ENCODE measurements at regions not wholly inside any gene's neighbourhood (a gene's known extent, or its start where the extent isn't known, plus 50 kb on each side); places are given as distances from the start of the nearest gene placed in this dataset.

GRCh38 chr11:45053736-45054446 lies 92.5 kb upstream of the PRDM11 start:
- no peak overlapping the region for H3K4me2 ChIP-seq (ENCODE audit: insufficient read depth, low read length)
- CTCF ChIA-PET = no interaction called here
- H3K36me3 ChIP-seq (ENCODE audit: control insufficient read depth in 2 of 2, extremely low read depth in 1 of 2, insufficient read depth in 2 of 2, low read length in 2 of 2) = no peaks in the 10 kb centered on the region
- intact Hi-C loops (cut with micrococcal nuclease) = no loop called here
- POLR2A ChIA-PET = no interaction called here
- H2AFZ ChIP-seq (ENCODE audit: low read depth, low read length) = no peak overlapping the region
- H3K27ac ChIP-seq (ENCODE audit: insufficient read depth, low read depth, low read length) = no peak overlapping the region
- H3K9me1 ChIP-seq (replicated peaks; ENCODE audit: control insufficient read depth, extremely low read depth, insufficient read depth, low read length) = no peaks in the 10 kb centered on the region
- H4K20me1 ChIP-seq (replicated peaks; ENCODE audit: control insufficient read depth, extremely low read depth, insufficient read depth, low read length) = no peaks in the 10 kb centered on the region
- peaks cover 0 to 5% of the 10 kb centered on the region in 2 experiments for H3K27me3 ChIP-seq (ENCODE audit: control insufficient read depth in 2 of 2, insufficient read depth in 2 of 2, low read length in 2 of 2)
- H3K4me3 ChIP-seq (replicated peaks in 1 of 3; ENCODE audit: insufficient read depth in 1 of 3, low read depth in 1 of 3, low read length in 3 of 3) = no peak overlapping the region
- FAIRE-seq (no peak), DNase-seq (ENCODE audit: low read depth, low spot score) (no peak)
- no peaks in the 10 kb centered on the region for H3K79me2 ChIP-seq (ENCODE audit: control insufficient read depth, insufficient read depth, low read length)
- TF ChIP-seq, protein P1, sequence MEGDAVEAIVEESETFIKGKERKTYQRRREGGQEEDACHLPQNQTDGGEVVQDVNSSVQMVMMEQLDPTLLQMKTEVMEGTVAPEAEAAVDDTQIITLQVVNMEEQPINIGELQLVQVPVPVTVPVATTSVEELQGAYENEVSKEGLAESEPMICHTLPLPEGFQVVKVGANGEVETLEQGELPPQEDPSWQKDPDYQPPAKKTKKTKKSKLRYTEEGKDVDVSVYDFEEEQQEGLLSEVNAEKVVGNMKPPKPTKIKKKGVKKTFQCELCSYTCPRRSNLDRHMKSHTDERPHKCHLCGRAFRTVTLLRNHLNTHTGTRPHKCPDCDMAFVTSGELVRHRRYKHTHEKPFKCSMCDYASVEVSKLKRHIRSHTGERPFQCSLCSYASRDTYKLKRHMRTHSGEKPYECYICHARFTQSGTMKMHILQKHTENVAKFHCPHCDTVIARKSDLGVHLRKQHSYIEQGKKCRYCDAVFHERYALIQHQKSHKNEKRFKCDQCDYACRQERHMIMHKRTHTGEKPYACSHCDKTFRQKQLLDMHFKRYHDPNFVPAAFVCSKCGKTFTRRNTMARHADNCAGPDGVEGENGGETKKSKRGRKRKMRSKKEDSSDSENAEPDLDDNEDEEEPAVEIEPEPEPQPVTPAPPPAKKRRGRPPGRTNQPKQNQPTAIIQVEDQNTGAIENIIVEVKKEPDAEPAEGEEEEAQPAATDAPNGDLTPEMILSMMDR (IDR thresholded peaks at IDR 0.05; ENCODE audit: extremely low read depth in 1 of 2, insufficient read depth in 1 of 2, low read depth in 1 of 2, low read length in 2 of 2) = no peak
- TF ChIP-seq POLR2AphosphoS5 (IDR thresholded peaks at IDR 0.05; ENCODE audit: insufficient read depth, low read depth, low read length) = no peak
- no peak for TF ChIP-seq MAX (IDR thresholded peaks at IDR 0.05; ENCODE audit: insufficient read depth, insufficient read length)
- no peak for TF ChIP-seq JUN (IDR thresholded peaks at IDR 0.05; ENCODE audit: borderline replicate concordance, insufficient read depth, insufficient read length, low read depth)
- no peak for TF ChIP-seq MYC (IDR thresholded peaks at IDR 0.05; ENCODE audit: low read depth, low read length)
- TF ChIP-seq FOS (IDR thresholded peaks at IDR 0.05; ENCODE audit: borderline replicate concordance, insufficient read depth, low read length) = no peak
- no peak for TF ChIP-seq GATA2 (IDR thresholded peaks at IDR 0.05; ENCODE audit: insufficient read depth, insufficient read length, low read depth, low read length)
- no peak for TF ChIP-seq POLR2A (IDR thresholded peaks at IDR 0.05; ENCODE audit: low read depth, low read length)
- no peak for TF ChIP-seq EZH2 (IDR thresholded peaks at IDR 0.05; ENCODE audit: borderline replicate concordance, low read depth, low read length, severe bottlenecking)
- no TSS peak for BruUV-seq (replicated peaks)
- dilution Hi-C loops (cut with MboI; ENCODE audit: extremely low pct_ligation_motif_present, low sequenced_read_pairs) = no loop called here
- no peaks in the 10 kb centered on the region for H3K4me1 ChIP-seq (ENCODE audit: control insufficient read depth, extremely low read depth, insufficient read depth, low read length)
- H3K9ac ChIP-seq (replicated peaks; ENCODE audit: extremely low read depth, insufficient read depth, low read length) = no peak overlapping the region
- no peaks in the 10 kb centered on the region for H3K9me3 ChIP-seq (replicated peaks; ENCODE audit: control insufficient read depth, insufficient read depth, low read length)
